ENCODE measurements at regions not wholly inside any gene's neighbourhood (a gene's known extent, or its start where the extent isn't known, plus 50 kb on each side); places are given as distances from the start of the nearest gene placed in this dataset.

GRCh38 chr11:15761235-15761634 is 595.1 kb downstream of the SOX6 start:
- ChIA-PET POLR2A (no interaction called here), CTCF (interaction anchor here (1.1 to 1.2 kb wide), 2 partner anchors 10 to 41 kb away, joined by 3 read pairs; no protein-coding TSS in a partner anchor)
- no peak for TF ChIP-seq CTCF (IDR thresholded peaks at IDR 0.05; ENCODE audit: control extremely low read depth, extremely low read depth, low read depth, missing control alignments)
- no peak for DNase-seq (ENCODE audit: extremely low spot score)

- POLR2A ChIA-PET, result no interaction called here
- CTCF ChIA-PET, result interaction anchor here (0.9 to 1.9 kb wide), 3 partner anchors 8 to 55 kb away, joined by 3 to 5 read pairs (median 5); no protein-coding TSS in a partner anchor
- DNase-seq (ENCODE audit: extremely low spot score), result no peak
- TF ChIP-seq CTCF (IDR thresholded peaks at IDR 0.05; ENCODE audit: control extremely low read depth, extremely low read depth, low read depth, missing control alignments), result no peak
Measured at GRCh38 chr11:15764326-15764725, 592.0 kb downstream of the SOX6 start.

- POLR2A ChIA-PET, result no interaction called here
- CTCF ChIA-PET, result interaction anchor here (0.7 to 1.9 kb wide), 3 partner anchors 9 to 65 kb away, joined by 3 to 5 read pairs (median 5); no protein-coding TSS in a partner anchor
- TF ChIP-seq CTCF (IDR thresholded peaks at IDR 0.05; ENCODE audit: control extremely low read depth, extremely low read depth, low read depth, missing control alignments), result no peak
- DNase-seq (ENCODE audit: extremely low spot score), result no peak
Measured at GRCh38 chr11:15764948-15765347, 591.4 kb downstream of the SOX6 start.

- ChIA-PET POLR2A (no interaction called here), CTCF (interaction anchor here (0.7 to 1.9 kb wide), 3 partner anchors 9 to 65 kb away, joined by 3 to 5 read pairs (median 5); no protein-coding TSS in a partner anchor)
- TF ChIP-seq CTCF (IDR thresholded peaks at IDR 0.05; ENCODE audit: control extremely low read depth, extremely low read depth, low read depth, missing control alignments), result no peak
- no peak for DNase-seq (ENCODE audit: extremely low spot score)
Measured at GRCh38 chr11:15765530-15765929, 590.8 kb downstream of the SOX6 start.

GRCh38 chr11:15768321-15768720 is 588.0 kb downstream of the SOX6 start:
- TF ChIP-seq CTCF (IDR thresholded peaks at IDR 0.05; ENCODE audit: control extremely low read depth, extremely low read depth, low read depth, missing control alignments), result no peak
- ChIA-PET CTCF (interaction anchor here (1.0 to 2.7 kb wide), 4 partner anchors 8 to 845 kb away, joined by 3 to 11 read pairs (median 3); no protein-coding TSS in a partner anchor), POLR2A (no interaction called here)
- DNase-seq (ENCODE audit: extremely low spot score), result no peak

GRCh38 chr11:15769203-15769602 is 587.1 kb downstream of the SOX6 start:
- TF ChIP-seq CTCF (IDR thresholded peaks at IDR 0.05; ENCODE audit: control extremely low read depth, extremely low read depth, low read depth, missing control alignments), result no peak
- no peak for DNase-seq (ENCODE audit: extremely low spot score)
- ChIA-PET CTCF (interaction anchor here (2.7 kb wide), 1 partner anchor 845 kb away, joined by 11 read pairs; no protein-coding TSS in a partner anchor), POLR2A (no interaction called here)
